Thyroid gland (tissue), 4 donors: ENCODE measurements at regions not wholly inside any gene's neighbourhood (a gene's known extent, or its start where the extent isn't known, plus 50 kb on each side); places are given as distances from the start of the nearest gene placed in this dataset.

Source experiments
- POLR2A ChIP-seq, 2 donors: fragments of 450-650 bp; IDR thresholded peaks; one replicate each; pipeline ENCODE4 v1.6.1; 2017; ENCODE audit warnings: antibody characterized with exemption in 2 of 2, mild to moderate bottlenecking in 2 of 2, moderate library complexity in 1 of 2
- TF ChIP-seq, protein P1 (sequence below), 6 experiments: fragments of 200-600 bp in 3 of 6; fragments of 450-650 bp in 3 of 6; sonication (generic) in 3 of 6; IDR thresholded peaks; one replicate each; pipeline ENCODE4 v1.5.1; 2016 to 2019; ENCODE audit warnings: antibody characterized with exemption in 6 of 6, mild to moderate bottlenecking in 2 of 6, inconsistent platforms in 1 of 6, moderate library complexity in 1 of 6

DNA sequence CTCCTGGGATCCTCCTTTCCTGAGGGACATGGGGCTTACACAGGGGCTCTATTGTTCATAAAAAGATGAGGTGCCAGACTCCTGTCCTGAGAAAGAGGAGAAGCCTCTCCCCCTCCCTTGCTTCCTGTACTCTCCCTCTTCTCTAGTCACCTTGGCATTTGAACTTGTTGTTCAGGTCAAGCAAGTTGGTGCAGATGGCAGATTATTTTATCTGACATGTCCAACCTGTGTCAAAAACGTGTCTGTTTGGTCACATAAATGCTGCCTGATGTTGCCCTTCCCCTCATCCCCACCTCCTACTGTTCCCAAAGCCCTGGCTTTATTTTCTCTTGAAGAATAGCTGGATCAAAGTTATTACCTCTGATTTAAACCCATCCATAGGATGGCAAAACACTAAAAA is 154.8 kb downstream of the TMX1 start:
- TF ChIP-seq, protein P1, sequence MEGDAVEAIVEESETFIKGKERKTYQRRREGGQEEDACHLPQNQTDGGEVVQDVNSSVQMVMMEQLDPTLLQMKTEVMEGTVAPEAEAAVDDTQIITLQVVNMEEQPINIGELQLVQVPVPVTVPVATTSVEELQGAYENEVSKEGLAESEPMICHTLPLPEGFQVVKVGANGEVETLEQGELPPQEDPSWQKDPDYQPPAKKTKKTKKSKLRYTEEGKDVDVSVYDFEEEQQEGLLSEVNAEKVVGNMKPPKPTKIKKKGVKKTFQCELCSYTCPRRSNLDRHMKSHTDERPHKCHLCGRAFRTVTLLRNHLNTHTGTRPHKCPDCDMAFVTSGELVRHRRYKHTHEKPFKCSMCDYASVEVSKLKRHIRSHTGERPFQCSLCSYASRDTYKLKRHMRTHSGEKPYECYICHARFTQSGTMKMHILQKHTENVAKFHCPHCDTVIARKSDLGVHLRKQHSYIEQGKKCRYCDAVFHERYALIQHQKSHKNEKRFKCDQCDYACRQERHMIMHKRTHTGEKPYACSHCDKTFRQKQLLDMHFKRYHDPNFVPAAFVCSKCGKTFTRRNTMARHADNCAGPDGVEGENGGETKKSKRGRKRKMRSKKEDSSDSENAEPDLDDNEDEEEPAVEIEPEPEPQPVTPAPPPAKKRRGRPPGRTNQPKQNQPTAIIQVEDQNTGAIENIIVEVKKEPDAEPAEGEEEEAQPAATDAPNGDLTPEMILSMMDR (IDR thresholded peaks at IDR 0.05) = no peak
- TF ChIP-seq POLR2A (IDR thresholded peaks at IDR 0.05) = no peak
